H9 (cell line): ENCODE measurements at regions not wholly inside any gene's neighbourhood (a gene's known extent, or its start where the extent isn't known, plus 50 kb on each side); places are given as distances from the start of the nearest gene placed in this dataset.
"Not testable (repeated sequence)": the region's sequence is repeated elsewhere in the genome, so short reads cannot be mapped to it uniquely, and the experiment has no call there.

Experiments used
- DNase-seq: peaks from one replicate; pipeline ENCODE4 v3.0.0-alpha.2; 2017
- H2AFZ ChIP-seq: one replicate; pipeline ENCODE4 v1.6.1; 2013; ENCODE audit warnings: mild to moderate bottlenecking, low read length, control low read depth, moderate library complexity
- H2AK5ac ChIP-seq: 2 replicates; pipeline ENCODE4 v1.6.1; 2013; ENCODE audit warnings: low read length, control low read depth, mixed read lengths; ENCODE audit not compliant: insufficient read length
- H2BK120ac ChIP-seq: one replicate; pipeline ENCODE4 v1.6.1; 2013; ENCODE audit warnings: low read depth, mild to moderate bottlenecking, low read length, control low read depth, inconsistent platforms; ENCODE audit not compliant: poor library complexity, severe bottlenecking
- H2BK12ac ChIP-seq: 2 replicates; pipeline ENCODE4 v1.6.1; 2013; ENCODE audit warnings: low read length, control low read depth, mixed read lengths, low read depth; ENCODE audit not compliant: insufficient read length
- H2BK15ac ChIP-seq: 2 replicates; pipeline ENCODE4 v1.6.1; 2013; ENCODE audit warnings: low read depth, low read length, control low read depth
- H2BK20ac ChIP-seq: one replicate; pipeline ENCODE4 v1.6.1; 2013; ENCODE audit warnings: low read depth, mild to moderate bottlenecking, low read length, control low read depth, inconsistent platforms; ENCODE audit not compliant: poor library complexity, severe bottlenecking
- H2BK5ac ChIP-seq: 2 replicates; pipeline ENCODE4 v1.6.1; 2013; ENCODE audit warnings: low read length, control low read depth, mixed read lengths; ENCODE audit not compliant: insufficient read length
- H3K14ac ChIP-seq: 2 replicates; pipeline ENCODE4 v1.6.1; 2013; ENCODE audit warnings: low read length, control low read depth; ENCODE audit not compliant: insufficient read depth
- H3K18ac ChIP-seq: 2 replicates; pipeline ENCODE4 v1.6.1; 2013; ENCODE audit warnings: low read depth, mild to moderate bottlenecking, mixed read lengths, low read length, control low read depth; ENCODE audit not compliant: insufficient read length
- H3K23ac ChIP-seq: 2 replicates; pipeline ENCODE4 v1.6.1; 2013; ENCODE audit warnings: low read length, control low read depth, mixed read lengths, low read depth; ENCODE audit not compliant: insufficient read length
- H3K23me2 ChIP-seq: 2 replicates; pipeline ENCODE4 v1.6.1; 2013; ENCODE audit warnings: low read depth, mild to moderate bottlenecking, mixed read lengths, low read length, control low read depth; ENCODE audit not compliant: insufficient read length, poor library complexity, severe bottlenecking
- H3K27ac ChIP-seq: 2 replicates; pipeline ENCODE4 v1.5.1; 2013; ENCODE audit warnings: low read length, control low read depth, mixed read lengths, low read depth; ENCODE audit not compliant: insufficient read length
- H3K27me3 ChIP-seq: 2 replicates; pipeline ENCODE4 v1.6.1; 2013; ENCODE audit warnings: low read length, control low read depth, inconsistent platforms; ENCODE audit not compliant: insufficient read depth
- H3K4ac ChIP-seq: 2 replicates; pipeline ENCODE4 v1.6.1; 2013; ENCODE audit warnings: low read depth, mild to moderate bottlenecking, control low read depth, inconsistent platforms, low read length, moderate library complexity
- H3K4me1 ChIP-seq: 2 replicates; pipeline ENCODE4 v1.6.1; 2013; ENCODE audit warnings: low read length, control low read depth, inconsistent platforms; ENCODE audit not compliant: insufficient read depth
- H3K4me2 ChIP-seq: 2 replicates; pipeline ENCODE4 v1.6.1; 2013; ENCODE audit warnings: low read length, control low read depth, mixed read lengths; ENCODE audit not compliant: insufficient read length, insufficient read depth
- H3K56ac ChIP-seq: 2 replicates; pipeline ENCODE4 v1.6.1; 2013; ENCODE audit warnings: low read depth, mild to moderate bottlenecking, mixed read lengths, low read length, control low read depth; ENCODE audit not compliant: insufficient read length
- H3K79me1 ChIP-seq: 2 replicates; pipeline ENCODE4 v1.6.1; 2013; ENCODE audit warnings: low read depth, mild to moderate bottlenecking, moderate library complexity, low read length, control low read depth, inconsistent platforms; ENCODE audit not compliant: insufficient read depth, poor library complexity, severe bottlenecking
- H3K79me2 ChIP-seq: 2 replicates; pipeline ENCODE4 v1.6.1; 2013; ENCODE audit warnings: low read length, control low read depth, inconsistent platforms; ENCODE audit not compliant: insufficient read depth
- H3K9ac ChIP-seq: 2 replicates; pipeline ENCODE4 v1.6.1; 2013; ENCODE audit warnings: low read length, control low read depth, mixed read lengths; ENCODE audit not compliant: insufficient read length; ENCODE audit errors: extremely low read depth
- H3K9me3 ChIP-seq: one replicate; pipeline ENCODE4 v1.6.1; 2013; ENCODE audit warnings: low read depth, low read length, inconsistent platforms; ENCODE audit not compliant: control insufficient read depth
- H3T11ph ChIP-seq: one replicate; pipeline ENCODE4 v1.6.1; 2013; ENCODE audit warnings: mild to moderate bottlenecking, low read length, control low read depth, inconsistent platforms
- H4K20me1 ChIP-seq: one replicate; pipeline ENCODE4 v1.6.1; 2013; ENCODE audit not compliant: control insufficient read depth, insufficient read length, insufficient read depth
- H4K5ac ChIP-seq: 2 replicates; pipeline ENCODE4 v1.6.1; 2013; ENCODE audit warnings: low read depth, mild to moderate bottlenecking, mixed read lengths, low read length, control low read depth; ENCODE audit not compliant: insufficient read length
- H4K8ac ChIP-seq: replicated peaks from 2 replicates; pipeline ENCODE4 v1.6.1; 2013; ENCODE audit warnings: low read length, control low read depth, mixed read lengths, low read depth; ENCODE audit not compliant: insufficient read length
- H4K91ac ChIP-seq: 2 replicates; pipeline ENCODE4 v1.6.1; 2013; ENCODE audit warnings: low read depth, mild to moderate bottlenecking, moderate library complexity, mixed read lengths, low read length, control low read depth; ENCODE audit not compliant: insufficient read length
- H3K27ac Mint-ChIP-seq, 3 experiments: 2 replicates in 2 of 3; 3 replicates in 1 of 3; pipeline ENCODE4 v1.8.0; 2020 to 2021; ENCODE audit warnings: mixed read lengths in 3 of 3, mild to moderate bottlenecking in 1 of 3, moderate library complexity in 1 of 3
- H3K27me3 Mint-ChIP-seq: 2 replicates; pipeline ENCODE4 v1.8.0; 2021; ENCODE audit warnings: low read depth, mild to moderate bottlenecking, moderate library complexity, mixed read lengths
- H3K36me3 Mint-ChIP-seq, 3 experiments: 2 replicates in 2 of 3; 3 replicates in 1 of 3; pipeline ENCODE4 v1.8.0; 2020 to 2021; ENCODE audit warnings: low read depth in 3 of 3, mixed read lengths in 3 of 3; ENCODE audit not compliant: insufficient read depth in 1 of 3
- H3K4me1 Mint-ChIP-seq, 2 experiments: 2 replicates each; pipeline ENCODE4 v1.8.0; 2020; ENCODE audit warnings: mixed read lengths in 2 of 2
- H3K4me3 Mint-ChIP-seq, 2 experiments: 2 replicates in 1 of 2; 3 replicates in 1 of 2; pipeline ENCODE4 v1.8.0; 2020 to 2021; ENCODE audit warnings: mild to moderate bottlenecking in 2 of 2, mixed read lengths in 2 of 2, moderate library complexity in 1 of 2
- H3K9me3 Mint-ChIP-seq, 2 experiments: 2 replicates in 1 of 2; 3 replicates in 1 of 2; pipeline ENCODE4 v1.8.0; 2020; ENCODE audit warnings: mild to moderate bottlenecking in 2 of 2, mixed read lengths in 2 of 2, moderate library complexity in 1 of 2
- WGBS: extraction: QIAGEN DNeasy Blood & Tissue Kit; methylation state at CpG from one replicate; pipeline ENCODE4 v1.1.7; 2013; ENCODE audit warnings: missing lambda C conversion rate, low lambda C conversion rate, mixed read lengths; ENCODE audit not compliant: insufficient read length; ENCODE audit errors: extremely low coverage; 5-methylcytosine and 5-hydroxymethylcytosine counted together
- TF ChIP-seq, protein P1 (sequence below): fragments of 200-600 bp; sonication (generic); conservative IDR thresholded peaks from 3 replicates; pipeline ENCODE4 v1.8.0; 2021; ENCODE audit warnings: antibody characterized with exemption, mild to moderate bottlenecking

DNA sequence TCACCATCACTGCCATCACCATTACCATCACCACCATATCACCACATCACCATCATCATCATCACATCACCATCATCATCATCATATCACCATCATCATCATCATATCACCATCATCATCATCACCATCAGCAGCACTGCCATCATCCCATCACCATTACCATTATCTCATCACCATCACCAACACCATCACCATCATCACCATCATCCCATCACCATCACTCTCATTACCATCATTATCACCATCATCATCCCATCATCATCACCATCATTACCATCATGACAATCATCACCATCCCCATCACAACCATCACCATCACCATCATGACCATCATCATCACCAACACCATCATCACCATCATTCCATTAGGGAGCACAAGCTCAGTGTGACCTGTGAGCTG lies 318.0 kb downstream of the ADGRD1 start:
- no peak overlapping the region for H3K23ac ChIP-seq
- H2BK5ac ChIP-seq, result no peak overlapping the region
- no peaks in the 10 kb centered on the region for H3K79me1 ChIP-seq
- DNase-seq, result no peak
- no peaks in the 10 kb centered on the region for H4K20me1 ChIP-seq
- Mint-ChIP-seq H3K9me3 (no peaks in the 10 kb centered on the region), H3K27ac (no peak overlapping the region), H3K4me1 (peaks cover 0 to 6% of the 10 kb centered on the region in 2 experiments; a peak in 2 of 4 replicates), H3K4me3 (no peak overlapping the region), H3K36me3 (peaks cover 0 to 2% (median 0%) of the 10 kb centered on the region in 3 experiments; a peak in 1 of 7 replicates), H3K27me3 (peaks cover 2% of the 10 kb centered on the region; the same call in 1 of the 2 replicates)
- no peak overlapping the region for H4K91ac ChIP-seq
- TF ChIP-seq, protein P1, sequence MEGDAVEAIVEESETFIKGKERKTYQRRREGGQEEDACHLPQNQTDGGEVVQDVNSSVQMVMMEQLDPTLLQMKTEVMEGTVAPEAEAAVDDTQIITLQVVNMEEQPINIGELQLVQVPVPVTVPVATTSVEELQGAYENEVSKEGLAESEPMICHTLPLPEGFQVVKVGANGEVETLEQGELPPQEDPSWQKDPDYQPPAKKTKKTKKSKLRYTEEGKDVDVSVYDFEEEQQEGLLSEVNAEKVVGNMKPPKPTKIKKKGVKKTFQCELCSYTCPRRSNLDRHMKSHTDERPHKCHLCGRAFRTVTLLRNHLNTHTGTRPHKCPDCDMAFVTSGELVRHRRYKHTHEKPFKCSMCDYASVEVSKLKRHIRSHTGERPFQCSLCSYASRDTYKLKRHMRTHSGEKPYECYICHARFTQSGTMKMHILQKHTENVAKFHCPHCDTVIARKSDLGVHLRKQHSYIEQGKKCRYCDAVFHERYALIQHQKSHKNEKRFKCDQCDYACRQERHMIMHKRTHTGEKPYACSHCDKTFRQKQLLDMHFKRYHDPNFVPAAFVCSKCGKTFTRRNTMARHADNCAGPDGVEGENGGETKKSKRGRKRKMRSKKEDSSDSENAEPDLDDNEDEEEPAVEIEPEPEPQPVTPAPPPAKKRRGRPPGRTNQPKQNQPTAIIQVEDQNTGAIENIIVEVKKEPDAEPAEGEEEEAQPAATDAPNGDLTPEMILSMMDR, result no peak
- no peak overlapping the region for H3K56ac ChIP-seq
- no peak overlapping the region for H3K18ac ChIP-seq
- H2BK120ac ChIP-seq, result no peak overlapping the region
- H3K9me3 ChIP-seq, result no peaks in the 10 kb centered on the region
- no peak overlapping the region for H3T11ph ChIP-seq
- H2BK15ac ChIP-seq, result no peak overlapping the region
- no peak overlapping the region for H3K27ac ChIP-seq
- no peak overlapping the region for H3K4me2 ChIP-seq
- no peak overlapping the region for H3K4ac ChIP-seq
- H3K9ac ChIP-seq, result no peak overlapping the region
- H3K79me2 ChIP-seq, result no peaks in the 10 kb centered on the region
- H2BK12ac ChIP-seq, result no peak overlapping the region
- H3K23me2 ChIP-seq, result no peaks in the 10 kb centered on the region
- H3K27me3 ChIP-seq, result no peaks in the 10 kb centered on the region
- H2BK20ac ChIP-seq, result no peak overlapping the region
- H4K5ac ChIP-seq, result no peak overlapping the region
- H2AK5ac ChIP-seq, result no peak overlapping the region
- no peaks in the 10 kb centered on the region for H3K4me1 ChIP-seq
- no peak overlapping the region for H3K14ac ChIP-seq
- H2AFZ ChIP-seq, result no peak overlapping the region
- H4K8ac ChIP-seq, result no peak overlapping the region

DNA sequence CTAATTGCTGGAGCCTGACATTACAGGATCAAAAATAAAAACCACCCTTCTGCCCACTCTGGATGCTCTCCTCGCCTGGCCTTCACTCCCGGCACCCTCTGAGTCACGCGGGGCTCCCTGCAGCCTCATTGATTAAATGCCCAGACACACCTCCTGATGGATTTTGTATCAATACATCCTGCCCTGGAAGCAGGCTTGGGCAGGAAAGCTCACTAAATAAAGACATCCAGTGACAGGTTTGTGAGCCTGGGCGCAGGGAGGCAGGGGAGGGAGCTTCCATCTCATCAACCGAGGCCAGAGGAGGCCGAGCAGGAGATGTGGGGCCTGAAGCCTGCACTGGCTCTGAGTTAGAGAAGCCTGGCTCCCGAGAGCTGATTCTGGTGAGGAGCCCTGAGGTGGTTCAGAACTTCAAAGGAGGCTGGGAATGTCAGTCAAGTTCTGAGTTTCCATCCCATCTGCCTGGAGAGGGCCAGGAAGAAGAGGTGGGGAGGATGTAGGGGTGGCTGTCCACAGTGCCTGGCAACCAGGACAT lies 318.6 kb downstream of the ADGRD1 start:
- not testable (repeated sequence) for H3K23ac ChIP-seq, H4K91ac ChIP-seq, H3K79me2 ChIP-seq, H3K4me1 Mint-ChIP-seq, H3K79me1 ChIP-seq, H3K9me3 ChIP-seq, H3K14ac ChIP-seq, H2BK15ac ChIP-seq, H2AK5ac ChIP-seq, H3K27me3 Mint-ChIP-seq, H3K4me3 Mint-ChIP-seq, H3T11ph ChIP-seq, H2BK12ac ChIP-seq, H2BK120ac ChIP-seq, H3K4me2 ChIP-seq, H2AFZ ChIP-seq, H3K4me1 ChIP-seq, H3K4ac ChIP-seq, H4K8ac ChIP-seq, H2BK20ac ChIP-seq, H3K18ac ChIP-seq, H3K56ac ChIP-seq, H4K20me1 ChIP-seq, H3K9me3 Mint-ChIP-seq, H3K36me3 Mint-ChIP-seq, H3K27me3 ChIP-seq, H2BK5ac ChIP-seq, H4K5ac ChIP-seq, H3K9ac ChIP-seq, H3K27ac Mint-ChIP-seq, DNase-seq, H3K27ac ChIP-seq, H3K23me2 ChIP-seq
- no CpG with 5 or more reads among the region's 8 CpGs for WGBS
